CMK (cell line): ENCODE measurements at regions not wholly inside any gene's neighbourhood (a gene's known extent, or its start where the extent isn't known, plus 50 kb on each side); places are given as distances from the start of the nearest gene placed in this dataset.

ENCODE experiments used
- DNase-seq: peaks from one replicate; pipeline ENCODE4 v3.0.0-alpha.2; 2010; ENCODE audit warnings: low read depth

GRCh38 chr10:121073728-121074127, 222.6 kb downstream of the WDR11 start:
- DNase-seq: no peak

- no peak for DNase-seq
These were observed 225.9 kb downstream of the WDR11 start for GRCh38 chr10:121076776-121077715.

- DNase-seq: no peak
These were observed 226.9 kb downstream of the WDR11 start for GRCh38 chr10:121078036-121078435.

GRCh38 chr10:121078672-121079102, 227.5 kb downstream of the WDR11 start:
- no peak for DNase-seq

- DNase-seq: no peak
These were observed 228.1 kb downstream of the WDR11 start for GRCh38 chr10:121079226-121079625.

GRCh38 chr10:121080281-121080891, 229.2 kb downstream of the WDR11 start:
- DNase-seq: no peak

GRCh38 chr10:121081306-121081705, 230.1 kb downstream of the WDR11 start:
- no peak for DNase-seq

GRCh38 chr10:121082984-121083383, 231.8 kb downstream of the WDR11 start:
- DNase-seq: no peak

- DNase-seq: no peak
These were observed 233.0 kb downstream of the WDR11 start for GRCh38 chr10:121084016-121084674.

- no peak for DNase-seq
These were observed 233.5 kb downstream of the WDR11 start for GRCh38 chr10:121084675-121085070.

- DNase-seq: no peak
These were observed 234.2 kb downstream of the WDR11 start for GRCh38 chr10:121085367-121085766.

GRCh38 chr10:121087129-121087528, 236.0 kb downstream of the WDR11 start:
- no peak for DNase-seq

GRCh38 chr10:121087688-121088087, 236.5 kb downstream of the WDR11 start:
- DNase-seq: no peak

- DNase-seq: no peak
These were observed 237.4 kb downstream of the WDR11 start for GRCh38 chr10:121088524-121088923.

GRCh38 chr10:121089434-121089833, 238.3 kb downstream of the WDR11 start:
- no peak for DNase-seq

- DNase-seq: no peak
These were observed 241.0 kb downstream of the WDR11 start for GRCh38 chr10:121091961-121092719.

- DNase-seq: no peak
These were observed 241.5 kb downstream of the WDR11 start for GRCh38 chr10:121092720-121093095.

- no peak for DNase-seq
These were observed 245.7 kb downstream of the WDR11 start for GRCh38 chr10:121096617-121097431.

GRCh38 chr10:121098211-121098610, 247.0 kb downstream of the WDR11 start:
- no peak for DNase-seq

- DNase-seq: no peak
These were observed 247.6 kb downstream of the WDR11 start for GRCh38 chr10:121098751-121099150.

GRCh38 chr10:121099181-121099580, 248.0 kb downstream of the WDR11 start:
- no peak for DNase-seq
